Fibroblast of skin of right biceps (primary cell): ENCODE measurements at regions not wholly inside any gene's neighbourhood (a gene's known extent, or its start where the extent isn't known, plus 50 kb on each side); places are given as distances from the start of the nearest gene placed in this dataset.
"Not testable (repeated sequence)": the region's sequence is repeated elsewhere in the genome, so short reads cannot be mapped to it uniquely, and the experiment has no call there.

Source experiments
- DNase-seq: peaks from one replicate; pipeline ENCODE4 v3.0.0-alpha.2; 2013

- DNase-seq: no peak
Observed at GRCh38 chr2:64745562-64745961, 91.8 kb upstream of the SERTAD2 start.

DNA sequence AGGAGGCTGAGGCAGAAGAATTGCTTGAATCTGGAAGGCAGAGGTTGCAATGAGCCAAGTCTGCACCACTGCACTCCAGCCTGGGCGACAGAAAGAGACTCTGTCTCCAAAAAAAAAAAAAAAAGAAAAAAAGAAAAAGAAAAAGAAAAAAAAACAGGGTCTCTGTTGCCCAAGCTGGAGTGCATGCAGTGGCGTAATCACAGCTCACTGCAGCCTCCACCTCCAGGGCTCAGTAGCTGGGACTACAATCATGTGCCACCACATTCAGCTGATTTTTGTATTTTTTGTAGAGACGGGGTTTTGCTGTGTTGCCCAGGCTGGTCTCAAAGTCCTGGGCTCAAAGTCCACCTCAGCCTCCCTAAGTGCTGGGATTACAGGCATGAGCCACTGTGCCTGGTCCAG lies 94.0 kb upstream of the SERTAD2 start:
- not testable (repeated sequence) for DNase-seq

DNA sequence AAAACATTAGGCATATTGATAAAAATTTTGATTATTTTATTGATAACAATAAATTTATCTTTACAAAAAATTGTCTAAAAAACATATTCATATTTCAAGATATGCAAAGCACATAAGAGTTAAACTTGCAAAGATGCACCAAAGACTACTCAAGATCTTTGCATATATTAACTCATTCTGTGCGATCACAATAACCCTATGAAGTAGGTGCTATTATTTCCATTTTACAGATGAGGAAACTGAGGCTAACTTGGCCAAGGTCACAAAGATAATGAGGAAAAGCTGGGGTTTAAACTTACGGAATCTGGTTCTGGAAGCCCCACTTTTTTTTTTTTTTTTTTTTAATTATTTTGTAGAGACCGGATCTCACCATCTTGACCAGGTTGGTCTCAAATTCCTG lies 94.4 kb upstream of the SERTAD2 start:
- no peak for DNase-seq

DNA sequence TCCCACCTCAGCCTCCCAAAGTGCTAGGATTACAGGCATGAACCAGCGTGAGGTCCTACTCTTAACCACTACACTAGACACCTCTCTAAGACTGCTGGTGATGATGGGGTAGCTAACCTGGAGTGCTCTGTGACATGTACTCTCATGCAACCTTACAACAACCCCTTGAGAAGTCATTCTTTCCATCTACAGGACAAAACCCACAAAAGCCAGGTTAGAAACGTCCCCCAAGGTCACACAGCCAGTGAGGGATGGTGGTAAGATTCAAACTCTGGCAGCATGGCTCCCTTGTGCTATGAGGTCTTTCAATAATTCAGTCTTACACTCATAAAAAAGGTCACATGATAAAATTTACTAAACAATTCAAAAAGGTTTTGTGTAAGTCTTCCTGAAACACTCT lies 94.8 kb upstream of the SERTAD2 start:
- no peak for DNase-seq

DNA sequence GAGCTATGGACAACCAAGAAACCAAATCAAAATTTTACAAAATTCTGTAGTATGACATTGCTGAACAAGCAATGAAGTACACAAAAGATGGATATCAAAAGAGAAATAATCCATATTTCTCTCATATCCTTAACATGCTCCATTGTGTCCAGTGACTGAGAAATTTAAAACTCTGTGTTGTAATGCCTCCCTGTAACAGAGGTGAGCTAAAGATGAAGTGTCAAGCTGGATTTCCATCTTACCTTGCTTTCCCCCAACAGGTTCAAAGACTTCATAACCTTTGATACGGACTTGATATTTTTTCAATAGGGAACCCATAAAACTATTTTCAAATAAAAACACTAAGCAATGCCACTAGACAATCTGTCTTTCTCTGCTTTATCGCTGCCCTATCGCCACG lies 95.7 kb upstream of the SERTAD2 start:
- no peak for DNase-seq

- DNase-seq: peak; percentile 54
Observed at GRCh38 chr2:64750001-64750816, 96.5 kb upstream of the SERTAD2 start.

GRCh38 chr2:64750817-64751285 lies 97.1 kb upstream of the SERTAD2 start:
- no peak for DNase-seq

GRCh38 chr2:64751286-64752260 lies 97.9 kb upstream of the SERTAD2 start:
- DNase-seq: peak; percentile 100

GRCh38 chr2:64753399-64753798 lies 99.7 kb upstream of the SERTAD2 start:
- DNase-seq: no peak

- no peak for DNase-seq
Observed at GRCh38 chr2:64754570-64754969, 100.9 kb upstream of the SERTAD2 start.

- DNase-seq: no peak
Observed at GRCh38 chr2:64757126-64757525, 103.4 kb upstream of the SERTAD2 start.

DNA sequence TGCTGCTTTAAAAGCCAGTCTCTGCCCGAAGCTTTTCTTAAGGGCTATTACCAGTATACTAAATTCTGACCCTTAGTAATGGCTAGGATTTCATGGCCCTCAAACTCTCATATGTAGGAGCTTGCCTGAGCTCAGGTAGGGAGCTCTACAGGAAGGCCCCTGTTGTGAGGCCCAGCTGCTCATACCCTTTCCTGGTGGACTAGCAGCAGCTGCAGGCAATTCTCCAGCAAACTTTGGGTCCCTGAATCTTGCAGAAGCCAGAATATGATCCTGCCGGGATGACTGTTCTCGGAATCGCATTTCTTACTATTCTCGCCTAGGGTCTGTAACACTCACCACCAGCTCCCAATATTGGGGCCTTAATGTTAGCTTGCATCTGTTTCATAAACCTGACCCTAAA lies 106.4 kb upstream of the SERTAD2 start:
- no peak for DNase-seq

DNA sequence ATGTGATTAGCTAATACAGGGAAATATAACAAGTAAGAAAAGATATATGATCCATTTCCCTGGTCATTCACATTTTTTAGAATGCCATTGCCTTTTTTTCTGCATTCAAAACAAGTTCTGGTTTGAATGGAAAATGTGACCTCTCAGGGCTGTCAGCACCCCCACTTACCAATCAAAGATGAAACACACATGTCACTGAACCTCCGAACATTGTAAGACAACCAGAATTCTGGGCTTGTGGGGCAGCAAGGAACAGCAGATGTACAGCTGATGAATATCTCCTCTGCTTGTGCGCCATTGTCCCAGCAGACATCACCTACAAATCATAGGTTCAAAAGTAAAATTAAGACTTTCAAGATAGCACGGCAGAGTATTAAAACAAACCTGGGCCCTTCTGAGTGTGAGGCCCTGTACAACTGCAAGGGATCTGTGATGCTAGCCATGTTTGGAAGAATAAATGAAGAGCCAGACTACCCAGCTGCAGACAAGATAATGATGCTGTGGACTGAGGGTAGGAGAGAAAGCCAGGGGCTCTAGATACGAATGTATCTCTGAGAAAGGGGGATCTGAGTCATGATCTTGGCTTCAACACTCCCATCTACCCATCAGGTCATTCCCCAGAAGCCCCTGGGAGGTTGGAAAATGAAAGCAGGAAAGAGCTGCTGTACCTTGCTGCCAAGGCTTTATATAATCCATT lies 108.7 kb upstream of the SERTAD2 start:
- no peak for DNase-seq

- no peak for DNase-seq
Observed at GRCh38 chr2:64763126-64763525, 109.4 kb upstream of the SERTAD2 start.

DNA sequence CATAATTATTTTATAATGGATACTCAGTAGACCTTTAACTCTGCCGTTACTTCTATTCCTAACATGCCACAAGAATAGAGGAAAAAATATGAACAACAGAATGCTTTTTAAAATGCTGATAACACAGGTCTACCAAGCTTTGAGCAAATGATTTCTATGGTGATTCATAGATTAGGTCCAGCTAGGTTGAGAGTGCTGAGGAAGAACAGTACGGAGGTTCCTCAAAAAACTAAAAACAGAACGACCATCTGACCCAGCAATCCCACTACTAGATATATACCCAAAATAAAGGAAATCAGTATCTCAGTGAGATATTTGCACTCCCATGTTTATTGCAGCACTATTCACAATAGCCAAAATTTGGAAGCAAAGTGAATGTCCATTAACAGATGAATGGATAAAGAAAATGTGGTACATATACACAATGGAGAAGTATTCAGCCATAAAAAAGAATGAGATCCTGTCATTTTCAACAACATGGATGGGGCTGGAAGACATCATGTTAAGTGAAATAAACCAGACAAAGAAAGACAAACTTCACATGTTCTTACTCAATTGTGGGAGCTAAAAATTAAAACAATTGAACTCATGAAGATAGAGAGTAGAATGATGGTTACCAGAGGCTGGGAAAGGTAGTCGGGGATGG lies 111.6 kb upstream of the SERTAD2 start:
- DNase-seq: no peak

DNA sequence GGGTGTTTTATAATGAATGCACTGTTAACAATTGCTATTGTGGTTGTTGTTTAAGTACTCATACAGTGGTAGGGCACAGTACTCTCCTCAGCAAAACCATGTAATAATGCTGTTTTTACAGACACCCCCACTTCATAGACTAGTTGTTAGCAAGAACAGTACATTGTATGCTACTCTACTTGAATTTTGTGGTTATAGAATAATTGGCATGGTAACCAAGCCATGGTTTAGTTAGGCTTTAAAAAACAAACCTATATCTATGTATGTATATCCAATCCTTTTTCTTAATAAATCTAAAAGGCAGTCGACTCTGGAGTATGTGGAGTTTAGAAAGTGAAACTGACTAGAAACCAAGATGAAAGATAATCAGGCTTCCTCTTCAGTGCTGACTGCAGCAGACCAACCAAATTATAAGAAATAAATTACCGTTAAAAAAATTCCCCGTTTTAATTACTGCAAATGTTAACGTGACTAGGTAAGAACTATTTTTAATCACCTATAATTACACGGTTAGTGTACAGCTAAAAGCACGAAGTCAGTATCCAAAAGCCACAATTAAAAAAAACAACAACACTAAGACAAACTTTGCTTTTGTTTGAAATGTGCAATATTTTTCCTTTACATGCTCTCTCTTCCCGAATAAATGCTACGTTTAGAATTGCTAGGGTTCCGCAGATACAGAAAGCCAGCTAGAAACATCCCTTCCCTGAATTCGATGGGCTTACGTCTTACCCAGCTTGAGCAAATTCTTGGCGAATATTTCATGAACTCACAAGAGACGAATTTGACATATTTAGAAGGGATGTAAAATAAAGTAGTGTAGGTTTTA lies 113.3 kb upstream of the SERTAD2 start:
- DNase-seq: peak; percentile 27

DNA sequence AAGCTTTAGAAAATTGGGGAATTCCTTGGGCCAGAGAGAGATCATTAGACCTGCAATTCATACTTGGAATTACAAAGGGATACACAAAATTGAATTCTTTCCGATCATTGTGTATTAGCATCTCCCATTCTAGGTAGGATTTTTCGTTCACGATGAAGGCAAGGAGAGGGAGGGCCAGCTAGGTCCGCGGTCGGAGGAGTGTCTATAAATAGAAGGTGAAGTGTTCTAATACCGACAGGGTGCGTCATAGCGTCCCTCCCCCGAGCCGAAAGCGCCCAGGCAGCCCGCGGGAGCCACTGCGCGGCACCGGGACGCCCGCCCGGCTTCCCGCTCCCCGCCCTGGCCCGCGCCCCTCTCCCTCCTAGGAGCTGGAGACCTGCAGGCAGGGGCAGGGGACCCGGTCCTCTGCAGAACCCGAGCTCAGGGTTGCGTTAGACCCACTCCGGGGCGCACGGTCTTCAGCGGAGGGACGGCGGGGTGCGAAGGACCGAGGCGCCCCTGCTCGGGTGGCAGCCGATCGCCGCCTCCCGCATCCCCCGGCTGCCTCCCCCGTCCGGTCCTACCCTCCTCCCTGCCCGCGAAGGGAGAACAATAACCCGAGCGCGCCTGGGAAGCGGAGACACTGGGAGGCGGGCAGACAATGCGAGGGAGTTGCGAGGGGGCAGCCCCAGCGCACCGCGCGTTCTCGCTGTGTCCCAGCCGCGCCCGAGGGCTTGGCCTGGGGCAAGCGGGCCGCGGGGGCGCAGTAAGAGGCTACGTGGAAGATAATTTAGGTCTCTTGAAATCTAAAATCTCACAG lies 114.2 kb upstream of the SERTAD2 start:
- DNase-seq: peak; percentile 97

DNA sequence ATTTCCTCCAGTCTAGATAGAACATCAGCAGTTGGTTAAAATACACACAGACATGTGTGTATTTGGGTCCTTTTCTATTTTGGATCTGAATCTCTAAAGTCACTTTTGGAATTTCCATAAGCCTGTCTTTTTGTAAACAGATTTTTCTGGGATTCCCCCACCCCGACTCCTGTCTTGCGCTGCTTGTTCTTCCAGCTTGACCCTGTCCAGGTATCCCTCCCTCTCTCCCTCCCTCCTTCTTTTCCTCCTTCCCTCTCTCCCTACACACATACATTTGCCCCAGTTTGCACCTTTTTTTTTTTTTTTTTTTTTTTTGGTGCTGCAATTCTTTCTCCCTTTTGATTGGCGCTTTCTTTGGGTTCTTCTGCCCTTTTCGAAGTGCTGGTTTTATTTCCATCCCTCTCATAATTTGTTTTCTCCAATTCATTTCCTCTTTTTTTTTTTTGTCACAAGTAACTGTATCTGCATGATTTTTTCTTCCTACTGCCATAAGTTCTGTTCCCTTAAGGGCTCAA lies 114.8 kb upstream of the SERTAD2 start:
- no peak for DNase-seq

GRCh38 chr2:64769392-64770044 lies 115.8 kb upstream of the SERTAD2 start:
- no peak for DNase-seq
